ENCODE measurements at regions not wholly inside any gene's neighbourhood (a gene's known extent, or its start where the extent isn't known, plus 50 kb on each side); places are given as distances from the start of the nearest gene placed in this dataset.
"Not testable (repeated sequence)": the region's sequence is repeated elsewhere in the genome, so short reads cannot be mapped to it uniquely, and the experiment has no call there.

DNA sequence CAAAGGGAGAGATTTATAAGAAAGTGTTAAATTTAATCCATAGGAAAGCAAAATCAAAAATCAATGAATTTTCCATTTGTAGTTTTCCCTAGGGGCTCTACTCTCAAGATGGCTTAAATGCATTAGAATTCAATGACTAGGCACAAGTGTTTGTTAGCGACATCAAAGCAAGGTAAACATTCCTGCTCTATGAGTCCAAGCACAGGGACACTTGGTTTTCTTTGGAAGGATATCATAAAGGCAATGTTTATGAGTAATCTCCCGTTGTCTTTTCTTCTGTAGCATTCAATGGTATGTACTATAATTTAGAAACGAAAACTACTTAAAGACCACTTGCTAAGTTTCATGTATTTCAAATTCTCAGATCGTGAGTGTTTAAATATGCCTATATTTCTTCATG is 54.8 kb upstream of the ZNF717 start:
- not testable (repeated sequence) for DNase-seq

DNA sequence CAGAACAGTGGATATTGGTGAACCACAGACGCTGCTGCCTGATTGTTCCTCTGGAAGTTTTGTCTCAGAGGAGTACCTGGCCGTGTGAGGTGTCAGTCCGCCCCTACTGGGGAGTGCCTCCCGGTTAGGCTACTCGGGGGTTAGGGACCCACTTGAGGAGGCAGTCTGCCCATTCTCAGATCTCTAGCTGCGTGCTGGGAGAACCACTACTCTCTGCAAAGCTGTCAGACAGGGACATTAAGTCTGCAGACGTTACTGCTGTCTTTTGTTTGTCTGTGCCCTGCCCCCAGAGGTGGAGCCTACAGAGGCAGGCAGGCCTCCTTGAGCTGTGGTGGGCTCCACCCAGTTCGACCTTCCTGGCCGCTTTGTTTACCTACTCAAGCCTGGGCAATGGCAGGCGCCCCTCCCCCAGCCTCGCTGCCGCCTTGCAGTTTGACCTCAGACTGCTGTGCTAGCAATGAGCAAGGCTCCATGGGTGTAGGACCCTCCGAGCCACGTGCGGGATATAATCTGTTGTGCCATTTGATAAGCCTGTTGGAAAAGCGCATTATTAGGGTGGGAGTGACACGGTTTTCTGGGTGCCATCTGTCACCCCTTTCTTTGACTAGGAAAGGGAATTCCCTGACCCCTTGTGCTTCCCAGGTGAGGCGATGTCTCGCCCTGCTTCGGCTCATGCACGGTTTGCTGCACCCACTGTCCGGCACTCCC is 65.1 kb upstream of the ZNF717 start:
- not testable (repeated sequence) for DNase-seq

DNA sequence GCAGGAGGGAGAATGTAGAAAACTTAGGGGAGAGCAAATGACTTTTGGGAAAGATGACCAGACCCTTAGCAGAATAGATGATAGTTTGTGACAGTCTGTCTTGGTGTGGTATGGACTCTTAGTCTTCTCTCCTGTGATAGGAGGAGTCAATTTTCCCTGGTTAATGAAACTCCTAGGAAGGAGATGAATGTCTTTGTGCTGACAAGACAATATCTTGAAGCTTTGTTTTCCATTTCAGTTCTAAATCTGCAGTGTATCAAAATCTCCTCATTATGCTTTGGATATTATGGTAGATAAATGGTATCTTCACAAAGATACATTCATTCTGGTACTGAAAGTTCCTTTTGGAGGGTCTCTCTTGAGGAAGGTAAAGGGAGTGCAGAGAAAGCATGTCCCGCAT is 77.8 kb upstream of the ZNF717 start:
- no peak for DNase-seq

DNA sequence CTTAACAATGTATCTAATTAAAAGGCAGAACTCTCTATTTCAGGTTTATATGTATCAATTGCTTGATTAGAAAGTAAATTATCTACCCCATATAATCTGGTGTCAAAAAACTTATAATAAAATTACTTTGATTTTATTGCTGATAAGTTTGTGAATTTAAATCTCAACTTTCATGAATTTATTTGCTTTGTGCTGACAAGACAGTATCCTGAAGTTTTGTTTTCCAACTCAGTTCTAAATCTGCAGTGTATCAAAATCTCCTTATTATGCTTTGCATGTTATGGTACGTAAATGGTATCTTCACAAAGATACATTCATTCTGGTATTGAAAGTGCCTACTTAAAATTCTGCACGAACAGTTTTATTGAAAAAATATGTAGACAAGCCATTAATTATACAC is 78.5 kb upstream of the ZNF717 start:
- no peak for DNase-seq

DNA sequence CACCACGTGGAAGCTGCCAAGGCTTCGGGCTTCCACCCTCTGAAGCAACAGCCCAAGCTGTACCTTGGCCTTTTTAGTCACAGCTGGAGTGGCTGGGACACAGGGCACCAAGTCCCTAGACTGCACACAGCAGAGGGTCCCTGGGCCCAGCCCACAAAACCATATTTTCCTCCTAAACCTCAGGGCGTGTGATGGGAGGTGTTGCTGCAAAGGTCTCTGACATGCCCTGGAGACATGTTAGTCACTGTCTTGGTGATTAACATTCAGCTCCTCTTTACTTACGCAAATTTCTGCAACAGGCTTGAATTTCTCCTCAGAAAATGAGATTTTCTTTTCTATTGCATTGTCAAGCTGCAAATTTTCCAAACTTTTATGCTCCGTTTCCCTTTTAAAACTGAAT is 98.4 kb upstream of the ZNF717 start:
- not testable (repeated sequence) for DNase-seq

DNA sequence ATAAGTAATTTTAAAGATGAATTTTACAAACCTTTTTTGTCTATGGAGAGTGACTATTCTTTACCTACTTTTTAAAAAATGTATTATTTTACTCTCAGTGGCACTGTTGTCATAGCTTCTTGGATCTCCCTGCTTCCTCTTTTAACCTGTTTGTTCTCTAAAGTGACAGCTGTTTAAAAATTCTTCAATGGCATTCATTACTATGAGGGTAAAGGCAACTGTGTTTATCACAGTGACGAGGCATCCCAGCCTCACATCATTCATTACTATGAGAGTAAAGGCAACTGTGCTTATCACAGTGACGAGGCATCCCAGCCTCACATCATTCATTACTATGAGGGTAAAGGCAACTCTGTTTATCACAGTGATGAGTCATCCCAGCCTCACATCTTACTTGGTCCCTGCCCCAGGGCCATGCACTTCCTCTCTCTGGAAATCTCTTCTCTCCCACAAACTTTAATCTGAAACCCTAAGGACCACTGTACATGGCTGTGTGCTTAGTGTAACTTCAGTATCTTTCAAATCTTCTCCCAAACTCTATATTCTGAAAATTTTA is 101.7 kb upstream of the ZNF717 start:
- DNase-seq, result no peak

DNA sequence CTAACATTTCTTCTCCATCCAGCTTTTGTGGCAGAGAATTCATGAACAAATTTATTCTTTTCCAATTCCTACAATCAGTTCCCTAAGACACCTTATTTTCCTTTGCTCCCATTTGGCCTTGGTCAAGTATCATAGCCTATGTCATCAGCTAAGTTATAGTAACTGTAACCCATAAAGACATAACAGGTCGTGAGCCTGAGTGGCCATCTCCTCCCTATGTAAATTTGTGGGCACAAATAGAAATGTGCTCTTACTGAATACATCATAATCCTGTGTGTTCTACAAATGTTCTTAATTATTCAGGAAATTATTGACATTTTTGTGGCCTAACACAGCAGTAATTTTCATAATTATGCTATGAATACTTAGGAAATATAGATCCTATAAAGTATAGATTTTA is 108.9 kb upstream of the ZNF717 start:
- DNase-seq, result no peak

DNA sequence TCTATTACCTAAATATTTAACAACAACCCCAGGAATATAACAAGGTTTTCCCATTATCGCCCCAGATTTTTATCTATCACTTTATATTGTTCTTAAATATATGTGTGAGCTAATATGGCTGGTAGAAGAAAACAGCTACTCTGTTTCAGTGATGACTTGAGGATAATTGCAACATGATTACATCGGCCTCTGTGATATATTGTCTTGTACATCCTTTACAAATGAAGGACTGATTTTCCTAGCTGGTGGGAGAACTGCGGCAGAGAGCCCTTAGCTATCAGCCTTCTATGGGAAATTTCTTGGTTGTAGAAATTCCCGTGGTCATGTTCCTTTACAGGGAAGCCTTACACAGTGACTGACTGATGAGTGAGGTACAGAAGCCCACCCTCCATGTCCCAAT is 110.9 kb upstream of the ZNF717 start:
- no peak for DNase-seq

DNA sequence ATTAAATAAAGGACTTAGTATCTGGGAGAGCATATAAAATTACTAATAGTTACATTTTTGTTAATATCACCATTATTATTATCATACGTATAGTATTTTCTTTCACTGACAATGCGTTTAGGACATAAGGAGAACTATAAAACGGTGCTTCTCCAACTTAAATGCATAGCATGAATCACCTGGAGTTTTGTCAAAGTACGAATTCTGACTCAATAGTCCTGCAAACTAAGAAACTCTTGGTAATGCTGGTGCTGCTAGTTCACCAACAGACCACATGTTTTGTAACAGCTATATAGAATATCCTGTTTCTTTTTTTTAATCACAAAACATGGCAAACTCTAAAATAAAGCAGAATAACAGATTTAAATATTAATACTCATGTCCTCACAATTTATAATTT is 116.1 kb upstream of the ZNF717 start:
- DNase-seq, result not testable (repeated sequence)

DNA sequence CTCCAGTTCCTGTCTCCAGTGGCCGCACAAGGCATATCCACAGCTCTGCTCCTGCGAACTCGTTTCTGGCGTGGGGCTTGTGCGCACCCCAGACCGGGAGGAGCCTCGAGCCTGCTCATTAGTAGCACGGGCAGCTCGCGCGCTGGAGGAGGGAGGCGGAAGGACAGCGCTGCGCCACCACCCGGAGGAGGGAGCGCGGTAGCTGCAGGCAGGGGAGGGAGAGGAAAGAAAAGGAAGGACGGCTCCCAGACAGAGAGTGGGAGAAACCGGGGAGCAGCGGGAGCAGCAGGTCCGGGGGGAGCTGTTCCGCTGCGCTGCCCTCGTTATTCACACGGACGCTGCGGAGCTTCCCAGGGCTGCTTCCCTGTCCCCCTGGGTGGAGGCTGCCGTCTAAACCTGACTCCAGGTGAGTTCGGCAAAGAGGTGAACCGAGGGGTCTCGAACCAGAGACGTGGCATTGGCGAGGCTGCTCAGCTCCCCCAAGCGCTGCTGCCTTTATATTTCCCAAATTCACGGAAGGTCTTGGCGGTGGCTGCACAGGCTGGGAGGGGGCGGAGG is 121.3 kb upstream of the ZNF717 start:
- DNase-seq, result no peak

DNA sequence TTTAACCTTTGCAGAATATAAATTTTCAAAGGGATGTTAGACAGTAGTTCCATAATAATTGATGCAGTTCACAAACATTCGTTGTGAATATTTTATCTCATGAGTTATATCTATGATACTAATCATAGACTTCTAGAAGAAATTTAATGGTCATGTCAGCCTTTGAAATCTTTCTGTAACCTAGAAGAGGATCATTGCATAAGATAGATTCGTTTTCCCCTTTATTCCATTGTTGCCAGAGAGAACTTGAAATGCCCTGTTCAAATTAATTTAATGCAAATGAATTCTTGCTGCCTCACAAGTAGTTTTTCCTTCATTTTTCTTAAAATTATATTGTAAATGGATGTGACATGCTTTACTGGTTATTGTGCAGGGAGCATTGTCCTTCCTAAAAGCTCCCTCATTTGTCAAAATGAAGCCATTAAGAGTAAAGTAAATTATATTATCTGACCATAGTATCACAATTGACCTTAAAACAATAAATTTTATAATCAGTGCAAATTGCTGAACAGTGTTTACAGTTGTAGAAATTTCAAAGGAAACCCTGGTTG is 128.5 kb upstream of the ZNF717 start:
- no peak for DNase-seq

DNA sequence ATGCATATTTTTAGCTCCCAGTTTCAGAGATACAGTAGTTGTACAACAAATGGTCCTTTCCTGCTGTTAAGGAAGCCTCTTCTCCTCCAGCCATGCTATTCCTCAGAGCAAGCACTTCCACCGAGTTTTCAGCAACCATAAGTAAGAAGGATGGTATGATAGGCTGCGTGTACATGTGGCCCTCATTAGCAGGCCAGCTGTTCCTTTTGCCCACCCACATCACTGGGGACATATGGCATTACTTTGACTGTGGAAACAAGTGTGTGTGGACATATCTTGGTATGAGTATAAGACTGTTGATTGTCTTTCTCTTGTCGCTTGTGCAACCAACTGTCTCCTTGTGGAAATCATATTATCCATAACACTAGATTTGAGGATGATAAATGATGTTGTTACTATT is 129.4 kb upstream of the ZNF717 start:
- not testable (repeated sequence) for DNase-seq

DNA sequence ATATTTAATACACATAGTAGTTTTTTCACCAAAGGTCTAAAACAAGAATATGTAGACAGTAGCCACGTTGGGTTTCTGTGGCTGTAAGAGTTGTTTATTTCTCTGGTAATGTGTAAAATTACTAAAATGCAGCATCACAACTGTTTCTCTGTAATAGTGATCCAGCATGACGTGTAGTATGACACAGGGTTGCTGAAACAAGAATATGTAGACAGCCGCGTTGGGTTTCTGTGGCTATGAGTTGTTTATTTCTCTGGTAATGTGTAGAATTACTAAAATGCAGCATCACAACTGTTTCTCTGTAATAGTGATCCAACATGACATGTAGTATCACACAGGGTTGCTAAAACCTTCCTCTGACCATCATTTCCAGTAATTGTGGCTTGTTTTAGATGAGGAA is 153.6 kb upstream of the ZNF717 start:
- DNase-seq, result no peak

DNA sequence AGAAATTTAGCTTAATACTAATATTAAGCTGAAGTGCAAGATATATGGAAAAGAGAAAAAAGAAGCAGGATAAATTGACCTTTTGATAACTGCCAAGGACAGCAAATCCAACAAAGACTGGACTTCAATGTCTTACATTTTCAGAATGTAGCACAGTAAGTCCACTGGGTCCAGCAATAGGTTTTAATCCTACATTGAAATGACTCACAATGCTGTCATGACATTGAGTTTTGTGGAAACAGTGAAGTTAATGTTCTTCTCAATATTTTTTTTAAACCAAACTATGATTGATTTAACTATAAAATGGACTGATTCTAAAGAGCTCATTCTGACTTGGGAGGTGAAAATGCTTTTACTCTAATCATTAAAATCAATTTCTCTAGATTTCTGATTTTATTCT is 166.6 kb upstream of the ZNF717 start:
- DNase-seq, result no peak

DNA sequence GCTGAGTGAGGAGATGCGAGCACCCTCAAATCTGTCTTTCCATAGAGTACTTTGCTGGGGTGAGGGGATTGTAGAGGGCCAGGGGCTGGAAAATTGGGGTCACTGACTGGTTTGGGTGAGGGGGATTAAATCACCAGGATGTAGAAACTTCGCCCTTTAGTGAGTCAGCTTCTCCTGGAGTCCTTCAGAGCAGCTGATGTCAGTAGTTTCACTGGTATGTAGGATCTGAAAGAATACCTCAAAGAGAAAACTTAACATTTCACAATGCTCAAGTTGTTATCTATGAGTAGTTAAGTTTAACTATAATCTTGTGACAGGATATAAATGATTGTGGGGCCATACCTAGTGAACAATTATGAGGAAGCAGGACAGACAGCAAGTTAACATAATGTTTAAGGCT is 174.7 kb upstream of the ZNF717 start:
- DNase-seq, result not testable (repeated sequence)

DNA sequence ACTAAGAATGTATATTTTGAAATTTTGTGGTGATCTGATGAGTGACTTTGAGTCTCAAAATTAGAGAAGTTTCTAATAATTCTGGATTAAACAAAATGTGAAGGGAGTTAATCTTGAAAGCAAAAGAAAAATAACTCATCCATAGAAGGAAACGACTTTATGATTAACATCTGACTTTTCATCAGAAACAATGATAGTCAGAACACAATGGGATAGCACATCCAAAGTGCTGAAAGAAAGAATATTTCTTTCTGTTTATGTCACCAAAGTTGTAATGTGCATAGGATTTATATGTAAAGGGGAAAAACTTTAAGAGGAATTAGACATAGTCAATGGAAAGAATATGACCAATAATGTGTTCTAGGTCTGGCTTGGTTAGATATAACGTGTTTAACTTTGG is 176.7 kb upstream of the ZNF717 start:
- DNase-seq, result not testable (repeated sequence)

DNA sequence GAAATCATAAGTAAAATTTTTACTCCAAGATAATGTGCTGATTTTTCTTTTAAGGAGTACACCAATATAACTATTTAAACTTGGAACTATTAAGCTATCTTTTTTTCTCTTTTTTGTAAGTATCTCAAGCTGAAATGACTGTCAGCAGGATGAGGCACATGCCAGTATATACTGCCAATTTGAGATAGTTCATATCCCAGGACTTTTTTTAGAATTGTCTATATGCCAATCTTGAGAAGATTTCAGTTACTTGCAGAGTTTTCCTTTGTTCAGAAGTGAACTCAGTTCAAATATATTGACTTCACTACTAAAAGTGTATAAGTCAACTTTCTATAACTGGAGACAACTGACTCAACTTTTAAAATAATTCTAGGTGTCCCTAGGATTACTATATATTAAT is 181.7 kb upstream of the ZNF717 start:
- no peak for DNase-seq

DNA sequence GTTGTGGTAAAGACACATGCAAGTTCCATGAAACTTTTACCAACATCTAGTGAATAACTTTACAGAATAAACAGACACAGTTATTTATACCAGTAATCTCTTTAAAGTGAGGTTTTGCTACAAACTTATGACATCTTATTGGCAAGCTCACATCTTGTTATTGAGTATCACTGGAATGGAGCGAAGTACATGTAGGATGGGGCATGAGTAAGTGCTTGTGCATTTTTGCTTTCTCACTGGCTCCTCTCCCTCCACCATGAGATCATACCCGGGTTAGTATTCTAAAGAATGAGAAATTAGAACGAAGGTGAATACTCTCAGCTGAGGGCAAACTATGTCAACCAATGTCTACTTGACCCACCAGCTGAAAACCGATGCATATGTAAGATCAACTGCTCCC is 193.3 kb upstream of the ZNF717 start:
- no peak for DNase-seq

DNA sequence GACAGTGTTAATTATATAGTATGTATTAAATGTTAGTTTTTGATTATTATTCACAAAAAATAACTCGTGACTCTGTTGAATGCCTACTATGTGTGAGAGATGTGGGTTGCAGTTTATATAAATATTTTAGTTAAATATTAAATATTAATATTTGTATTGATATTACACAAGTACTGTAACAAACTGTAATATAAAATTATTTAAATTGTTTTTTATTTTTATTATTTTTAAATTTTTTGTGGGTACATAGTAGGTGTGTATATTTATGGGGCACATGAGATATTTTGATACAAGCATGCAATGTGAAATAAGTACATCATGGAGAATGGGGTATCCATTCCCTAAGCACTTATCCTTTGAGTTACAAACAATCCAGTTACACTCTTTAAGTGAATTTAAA is 196.1 kb upstream of the ZNF717 start:
- DNase-seq, result no peak

DNA sequence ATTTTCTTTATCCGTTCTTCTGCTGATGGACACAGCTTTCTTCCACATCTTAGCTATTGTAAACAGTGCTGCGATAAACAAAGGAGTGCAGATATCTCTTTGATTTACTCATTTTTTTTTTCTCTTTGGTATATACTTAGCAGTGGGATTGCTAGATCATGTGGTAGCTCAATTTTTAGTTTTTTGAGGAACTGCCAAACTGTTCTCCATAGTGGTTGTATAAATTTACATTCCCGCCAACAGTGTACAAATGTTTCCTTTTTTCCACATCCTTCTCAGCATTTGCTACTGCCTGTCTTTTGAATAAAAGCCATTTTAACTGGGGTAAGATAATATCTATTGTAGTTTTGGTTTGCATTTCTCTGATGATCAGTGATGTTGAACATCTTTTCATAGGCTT is 196.8 kb upstream of the ZNF717 start:
- no peak for DNase-seq

DNA sequence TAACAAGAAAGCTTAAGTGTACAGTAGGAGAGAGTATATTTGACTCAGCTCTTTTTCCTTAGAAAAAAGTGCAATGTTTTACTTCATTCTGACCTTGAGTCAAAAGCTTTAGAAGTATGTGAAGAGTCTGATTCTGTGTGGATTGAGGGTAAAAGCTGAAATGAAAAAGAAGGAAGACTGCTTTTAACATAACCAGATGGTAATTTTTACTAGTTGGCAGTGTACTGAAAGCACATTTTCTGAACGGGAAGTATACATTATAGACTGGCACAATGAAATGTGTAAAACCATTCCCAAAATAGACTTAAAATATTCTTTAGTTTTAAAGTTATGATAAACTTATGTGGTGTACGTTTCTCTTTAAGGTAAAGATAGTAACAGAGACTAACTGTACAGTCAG is 197.8 kb upstream of the ZNF717 start:
- DNase-seq, result no peak

DNA sequence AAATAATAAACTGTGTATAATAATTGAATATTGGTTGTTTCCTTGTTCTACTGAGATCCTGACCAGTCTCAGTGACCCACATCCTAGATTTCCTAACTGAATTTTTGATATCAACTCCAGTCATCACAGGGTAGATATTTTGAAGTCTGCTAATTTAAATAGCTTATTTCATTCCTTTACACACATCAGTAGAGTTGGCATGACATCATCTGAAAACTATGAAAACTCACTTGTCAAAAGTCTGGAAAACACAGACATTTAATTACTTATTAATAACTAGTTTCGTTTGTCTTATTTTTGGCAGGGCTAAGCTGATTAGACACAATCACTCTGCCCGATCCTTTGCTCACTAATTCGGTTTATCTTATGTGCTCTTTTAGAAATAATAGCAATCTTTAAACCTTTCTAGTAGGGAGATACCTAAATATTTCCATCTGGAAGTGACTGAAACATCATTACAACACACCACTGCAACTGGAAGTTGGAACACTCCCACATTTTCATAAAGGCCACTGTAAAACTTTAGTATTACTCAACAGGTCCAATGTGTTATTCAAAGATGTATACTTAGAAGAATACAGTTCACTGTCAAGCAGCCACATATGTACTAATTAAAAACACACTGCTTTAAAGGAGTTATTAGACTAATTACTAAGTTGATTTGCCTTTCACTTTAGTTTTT is 198.4 kb upstream of the ZNF717 start:
- DNase-seq, result no peak

DNA sequence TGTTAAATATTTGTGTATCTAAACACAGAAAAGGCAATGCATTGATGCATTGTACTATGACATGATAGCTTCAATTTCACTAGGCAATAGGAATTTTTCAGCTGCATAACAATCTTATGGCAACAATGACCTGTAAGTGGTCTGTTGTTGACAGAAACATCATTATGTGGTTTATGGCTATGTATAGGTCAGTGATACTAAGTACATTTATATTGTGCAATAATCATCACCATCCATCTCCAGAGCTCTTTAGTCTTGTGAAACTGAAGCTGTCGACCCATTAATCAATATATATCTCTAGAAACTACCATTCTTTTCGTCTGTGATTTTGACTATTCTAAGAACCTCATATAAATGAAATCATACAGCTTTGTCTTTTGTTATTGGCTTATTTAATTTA is 200.1 kb upstream of the ZNF717 start:
- DNase-seq, result no peak

DNA sequence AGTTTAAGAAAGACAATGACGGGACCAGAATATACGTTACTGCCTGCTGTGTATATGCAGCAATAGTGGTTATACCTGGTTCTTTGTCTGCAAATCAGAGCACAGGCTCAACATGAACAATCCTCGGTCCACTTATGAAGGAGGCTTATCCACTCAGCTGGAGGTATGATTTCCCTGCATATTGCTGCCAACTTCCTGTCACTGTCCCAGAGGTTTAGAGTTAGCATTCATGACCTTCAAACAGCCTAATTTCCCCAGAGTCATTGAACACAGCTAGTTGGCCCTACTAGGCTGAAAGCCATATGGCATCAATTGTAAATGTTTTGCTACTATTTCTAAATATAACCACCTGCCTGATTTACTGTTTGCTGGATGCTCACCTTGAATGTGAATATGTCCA is 224.9 kb upstream of the ZNF717 start:
- no peak for DNase-seq

Measured in NCI-H1694 treated with DMSO at 0.1 percent for 48 hours (cell line).